NCI-H748 treated with DMSO at 0.1 percent for 48 hours (cell line): ENCODE measurements at regions not wholly inside any gene's neighbourhood (a gene's known extent, or its start where the extent isn't known, plus 50 kb on each side); places are given as distances from the start of the nearest gene placed in this dataset.
"Not testable (repeated sequence)": the region's sequence is repeated elsewhere in the genome, so short reads cannot be mapped to it uniquely, and the experiment has no call there.

Experiments
- DNase-seq: peaks from one replicate; lab custom pipeline; 2025; lab: John Stamatoyannopoulos, UW

GRCh38 chr1:244322791-244323521 lies 128.8 kb downstream of the ADSS2 start:
- DNase-seq = peak; percentile 3

- DNase-seq = no peak
These were observed 127.4 kb downstream of the ADSS2 start for GRCh38 chr1:244324176-244324883.

GRCh38 chr1:244325056-244325758 lies 126.5 kb downstream of the ADSS2 start:
- no peak for DNase-seq

- peak; percentile 82 for DNase-seq
These were observed 125.0 kb downstream of the ADSS2 start for GRCh38 chr1:244326757-244327156.

- DNase-seq = no peak
These were observed 124.2 kb downstream of the ADSS2 start for GRCh38 chr1:244327533-244327932.

- DNase-seq = no peak
These were observed 123.2 kb downstream of the ADSS2 start for GRCh38 chr1:244328476-244328875.

GRCh38 chr1:244329591-244330317 lies 122.0 kb downstream of the ADSS2 start:
- DNase-seq = no peak

- no peak for DNase-seq
These were observed 121.4 kb downstream of the ADSS2 start for GRCh38 chr1:244330318-244330625.

- not testable (repeated sequence) for DNase-seq
These were observed 118.9 kb downstream of the ADSS2 start for GRCh38 chr1:244332761-244333160.

- DNase-seq = not testable (repeated sequence)
These were observed 117.4 kb downstream of the ADSS2 start for GRCh38 chr1:244334315-244334714.

GRCh38 chr1:244334842-244335241 lies 116.9 kb downstream of the ADSS2 start:
- DNase-seq = not testable (repeated sequence)

- no peak for DNase-seq
These were observed 116.3 kb downstream of the ADSS2 start for GRCh38 chr1:244335456-244335855.

GRCh38 chr1:244336232-244336899 lies 115.3 kb downstream of the ADSS2 start:
- DNase-seq = no peak

- no peak for DNase-seq
These were observed 113.9 kb downstream of the ADSS2 start for GRCh38 chr1:244337839-244338238.

- no peak for DNase-seq
These were observed 112.5 kb downstream of the ADSS2 start for GRCh38 chr1:244339073-244339692.

GRCh38 chr1:244339776-244340175 lies 111.9 kb downstream of the ADSS2 start:
- DNase-seq = no peak

- no peak for DNase-seq
These were observed 111.3 kb downstream of the ADSS2 start for GRCh38 chr1:244340396-244340795.

- DNase-seq = peak; percentile 91
These were observed 110.0 kb downstream of the ADSS2 start for GRCh38 chr1:244341455-244342450.

- no peak for DNase-seq
These were observed 107.7 kb downstream of the ADSS2 start for GRCh38 chr1:244344001-244344400.

GRCh38 chr1:244346972-244347618 lies 104.6 kb downstream of the ADSS2 start:
- DNase-seq = no peak
